PFSK-1 (cell line): ENCODE measurements at regions not wholly inside any gene's neighbourhood (a gene's known extent, or its start where the extent isn't known, plus 50 kb on each side); places are given as distances from the start of the nearest gene placed in this dataset.

ENCODE experiments used
- FOXP2 ChIP-seq: optimal IDR thresholded peaks from 2 replicates; pipeline ENCODE3; 2011; ENCODE audit warnings: borderline replicate concordance, control low read depth, inconsistent platforms; ENCODE audit not compliant: insufficient read depth; ENCODE audit errors: extremely low read length, extremely low read depth
- POLR2AphosphoS5 ChIP-seq: IDR thresholded peaks from 2 replicates; pipeline ENCODE4 v1.6.1; 2012; ENCODE audit warnings: low read depth, mild to moderate bottlenecking, control low read depth, low read length, moderate library complexity

GRCh38 chr13:99080131-99080530 is 102.3 kb upstream of the DOCK9 start:
- no peak for TF ChIP-seq FOXP2
- TF ChIP-seq POLR2AphosphoS5, result no peak
